ENCODE measurements at regions not wholly inside any gene's neighbourhood (a gene's known extent, or its start where the extent isn't known, plus 50 kb on each side); places are given as distances from the start of the nearest gene placed in this dataset.

- no peak for DNase-seq (ENCODE audit: low read depth)
Measured at GRCh38 chr12:82225871-82226270, 132.3 kb downstream of the CCDC59 start.

GRCh38 chr12:82223426-82223825, 134.8 kb downstream of the CCDC59 start:
- no peak overlapping the region for H3K4me3 ChIP-seq (ENCODE audit: low read depth, low read length)
- no peak for TF ChIP-seq CTCF (conservative IDR thresholded peaks at IDR 0.05; ENCODE audit: low read depth, low read length)
- no peak for DNase-seq (ENCODE audit: low read depth)

More at GRCh38 chr12:82225871-82226270, 132.3 kb downstream of the CCDC59 start:
- TF ChIP-seq CTCF (conservative IDR thresholded peaks at IDR 0.05; ENCODE audit: low read depth, low read length), result no peak
- H3K4me3 ChIP-seq (ENCODE audit: low read depth, low read length), result no peak overlapping the region

GRCh38 chr12:82216475-82216874, 141.7 kb downstream of the CCDC59 start:
- TF ChIP-seq CTCF (conservative IDR thresholded peaks at IDR 0.05; ENCODE audit: low read depth, low read length), result no peak
- no peak overlapping the region for H3K4me3 ChIP-seq (ENCODE audit: low read depth, low read length)
- no peak for DNase-seq (ENCODE audit: low read depth)

- H3K4me3 ChIP-seq (ENCODE audit: low read depth, low read length), result no peak overlapping the region
- no peak for TF ChIP-seq CTCF (conservative IDR thresholded peaks at IDR 0.05; ENCODE audit: low read depth, low read length)
- DNase-seq (ENCODE audit: low read depth), result no peak
Measured at GRCh38 chr12:82213761-82214160, 144.4 kb downstream of the CCDC59 start.

- no peak for DNase-seq (ENCODE audit: low read depth)
- no peak for TF ChIP-seq CTCF (conservative IDR thresholded peaks at IDR 0.05; ENCODE audit: low read depth, low read length)
- H3K4me3 ChIP-seq (ENCODE audit: low read depth, low read length), result no peak overlapping the region
Measured at GRCh38 chr12:82210882-82211281, 147.3 kb downstream of the CCDC59 start.

- no peak for TF ChIP-seq CTCF (conservative IDR thresholded peaks at IDR 0.05; ENCODE audit: low read depth, low read length)
- no peak for DNase-seq (ENCODE audit: low read depth)
- H3K4me3 ChIP-seq (ENCODE audit: low read depth, low read length), result no peak overlapping the region
Measured at GRCh38 chr12:82209533-82209932, 148.7 kb downstream of the CCDC59 start.

GRCh38 chr12:82207556-82207955, 150.6 kb downstream of the CCDC59 start:
- no peak for DNase-seq (ENCODE audit: low read depth)
- H3K4me3 ChIP-seq (ENCODE audit: low read depth, low read length), result no peak overlapping the region
- no peak for TF ChIP-seq CTCF (conservative IDR thresholded peaks at IDR 0.05; ENCODE audit: low read depth, low read length)

Data from epithelial cell of proximal tubule (primary cell).